ENCODE measurements at regions not wholly inside any gene's neighbourhood (a gene's known extent, or its start where the extent isn't known, plus 50 kb on each side); places are given as distances from the start of the nearest gene placed in this dataset.

DNA sequence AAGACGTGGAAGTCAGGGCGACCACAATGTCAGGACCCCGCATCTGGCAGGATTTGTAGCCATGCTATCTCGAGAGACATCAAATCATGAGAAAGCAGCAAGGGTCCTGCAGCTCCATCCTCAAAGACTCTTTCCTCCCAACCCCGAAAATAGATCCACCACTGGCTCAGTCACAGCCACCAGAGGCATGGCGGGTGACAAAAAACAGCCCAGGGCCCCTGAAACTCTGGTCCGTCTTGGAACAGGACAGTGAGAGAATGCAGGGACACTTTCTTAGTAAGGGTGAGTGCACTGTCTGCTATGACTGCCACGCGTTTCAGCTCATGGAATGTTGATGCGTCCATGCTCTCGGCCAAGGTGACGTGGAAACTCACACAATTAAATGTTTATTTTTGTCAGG is 220.9 kb downstream of the IRX2 start:
- Mint-ChIP-seq H3K4me1 (ENCODE audit: low read depth) (no peaks in the 10 kb centered on the region), H3K27me3 (ENCODE audit: low read depth) (no peaks in the 10 kb centered on the region), H3K4me3 (ENCODE audit: low read depth) (no peak overlapping the region), H3K27ac (no peak overlapping the region), H3K36me3 (ENCODE audit: low read depth) (no peaks in the 10 kb centered on the region), H3K9me3 (peaks cover 19% of the 10 kb centered on the region)
- intact Hi-C loops (cut with micrococcal nuclease), result no loop called here
- no peak for DNase-seq (ENCODE audit: low spot score)

DNA sequence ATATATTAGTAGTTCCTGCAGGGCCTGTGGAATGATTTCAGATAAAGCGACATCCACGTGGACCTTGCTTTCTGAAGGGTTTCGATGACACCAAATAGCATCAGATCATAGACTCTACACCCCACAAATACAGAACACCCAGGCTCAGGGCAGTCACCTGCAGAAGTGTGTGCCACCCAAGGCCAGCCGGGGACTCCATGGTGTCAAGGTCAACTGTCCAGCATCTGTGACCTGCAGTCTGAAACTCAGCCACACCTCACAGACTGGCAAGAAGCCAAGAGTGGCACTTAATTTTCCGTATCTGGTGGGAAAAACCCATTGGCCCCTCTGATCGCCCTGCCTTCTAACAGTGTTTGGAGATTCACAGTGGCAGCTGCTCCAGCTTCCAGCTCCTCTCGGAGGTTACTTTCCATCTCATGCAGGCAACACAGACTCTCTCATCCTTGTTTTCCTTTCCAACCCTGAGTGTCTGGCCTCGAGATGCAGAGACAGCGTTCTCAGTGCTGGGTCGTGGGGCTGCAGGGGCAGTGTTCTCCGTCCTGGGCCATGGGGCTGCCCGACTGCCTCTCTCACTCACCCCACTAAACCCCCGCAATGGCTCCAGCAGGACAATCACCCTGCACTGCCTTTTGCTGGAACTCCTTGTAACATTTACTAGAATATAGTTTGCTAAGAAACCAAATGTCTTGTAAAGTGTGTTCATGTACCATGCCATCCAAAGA is 221.9 kb downstream of the IRX2 start:
- no peak overlapping the region for H3K27ac Mint-ChIP-seq
- H3K9me3 Mint-ChIP-seq, result peaks cover 23% of the 10 kb centered on the region
- H3K27me3 Mint-ChIP-seq (ENCODE audit: low read depth), result no peaks in the 10 kb centered on the region
- intact Hi-C loops (cut with micrococcal nuclease), result no loop called here
- H3K36me3 Mint-ChIP-seq (ENCODE audit: low read depth), result no peaks in the 10 kb centered on the region
- no peaks in the 10 kb centered on the region for H3K4me1 Mint-ChIP-seq (ENCODE audit: low read depth)
- no peak overlapping the region for H3K4me3 Mint-ChIP-seq (ENCODE audit: low read depth)
- DNase-seq (ENCODE audit: low spot score), result no peak

DNA sequence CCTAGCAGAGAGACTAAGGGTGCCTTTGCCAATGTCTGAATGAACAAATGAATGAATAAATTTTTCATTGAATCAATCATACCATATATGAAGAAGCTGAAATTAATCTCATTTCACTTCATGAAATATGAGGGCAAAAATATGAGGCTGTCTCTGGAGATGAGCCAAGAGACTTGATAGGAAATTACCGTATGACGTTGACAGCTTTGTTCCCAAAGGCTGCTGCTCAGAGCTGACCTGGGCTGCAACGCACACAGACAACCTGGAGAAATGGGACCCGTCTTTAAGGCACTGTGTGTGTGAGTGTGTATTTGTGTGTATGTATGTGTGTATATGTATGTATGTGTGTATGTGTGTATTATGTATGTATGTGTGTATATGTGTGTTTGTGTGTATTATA is 226.1 kb downstream of the IRX2 start:
- H3K36me3 Mint-ChIP-seq (ENCODE audit: low read depth), result no peaks in the 10 kb centered on the region
- no peaks in the 10 kb centered on the region for H3K4me1 Mint-ChIP-seq (ENCODE audit: low read depth)
- H3K4me3 Mint-ChIP-seq (ENCODE audit: low read depth), result no peak overlapping the region
- H3K27me3 Mint-ChIP-seq (ENCODE audit: low read depth), result no peaks in the 10 kb centered on the region
- no peak for DNase-seq (ENCODE audit: low spot score)
- no peak overlapping the region for H3K27ac Mint-ChIP-seq
- H3K9me3 Mint-ChIP-seq, result peaks cover 16% of the 10 kb centered on the region
- intact Hi-C loops (cut with micrococcal nuclease), result no loop called here

DNA sequence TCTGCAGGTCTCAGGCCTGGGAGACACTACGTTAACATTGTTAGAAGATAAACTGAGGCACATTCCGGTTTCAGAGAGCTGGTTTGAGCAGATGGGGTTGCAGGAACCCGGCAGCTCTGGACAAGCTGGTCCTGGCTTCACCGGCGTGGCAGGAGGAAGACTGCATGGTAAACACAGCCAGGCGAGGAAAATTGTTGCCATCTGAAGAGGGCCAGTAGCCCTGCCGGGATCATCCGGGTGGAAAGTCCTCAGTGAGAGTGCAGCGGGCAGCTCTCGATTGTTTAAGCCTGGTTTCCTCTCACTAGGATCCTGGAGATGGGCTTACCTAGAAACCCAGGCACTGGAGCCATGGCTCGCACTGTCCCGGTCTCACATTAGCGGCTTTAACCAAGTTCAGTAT is 226.9 kb downstream of the IRX2 start:
- H3K27me3 Mint-ChIP-seq (ENCODE audit: low read depth), result no peaks in the 10 kb centered on the region
- DNase-seq (ENCODE audit: low spot score), result no peak
- intact Hi-C loops (cut with micrococcal nuclease), result no loop called here
- H3K36me3 Mint-ChIP-seq (ENCODE audit: low read depth), result no peaks in the 10 kb centered on the region
- no peaks in the 10 kb centered on the region for H3K4me1 Mint-ChIP-seq (ENCODE audit: low read depth)
- peaks cover 16% of the 10 kb centered on the region for H3K9me3 Mint-ChIP-seq
- H3K27ac Mint-ChIP-seq, result no peak overlapping the region
- H3K4me3 Mint-ChIP-seq (ENCODE audit: low read depth), result no peak overlapping the region

GRCh38 chr5:2523180-2523579 is 228.3 kb downstream of the IRX2 start:
- intact Hi-C loops (cut with micrococcal nuclease), result no loop called here
- DNase-seq (ENCODE audit: low spot score), result no peak
- H3K4me3 Mint-ChIP-seq (ENCODE audit: low read depth), result no peak overlapping the region

GRCh38 chr5:2522372-2522771 is 229.1 kb downstream of the IRX2 start:
- Mint-ChIP-seq H3K36me3 (ENCODE audit: low read depth) (no peaks in the 10 kb centered on the region), H3K27me3 (ENCODE audit: low read depth) (no peaks in the 10 kb centered on the region), H3K9me3 (peaks cover 16% of the 10 kb centered on the region), H3K4me1 (ENCODE audit: low read depth) (no peaks in the 10 kb centered on the region), H3K4me3 (ENCODE audit: low read depth) (no peak overlapping the region), H3K27ac (no peak overlapping the region)
- intact Hi-C loops (cut with micrococcal nuclease), result no loop called here
- DNase-seq (ENCODE audit: low spot score), result no peak

More at GRCh38 chr5:2523180-2523579, 228.3 kb downstream of the IRX2 start:
- Mint-ChIP-seq H3K27ac (no peak overlapping the region), H3K27me3 (ENCODE audit: low read depth) (no peaks in the 10 kb centered on the region), H3K4me1 (ENCODE audit: low read depth) (no peaks in the 10 kb centered on the region), H3K36me3 (ENCODE audit: low read depth) (no peaks in the 10 kb centered on the region), H3K9me3 (peaks cover 20% of the 10 kb centered on the region)

DNA sequence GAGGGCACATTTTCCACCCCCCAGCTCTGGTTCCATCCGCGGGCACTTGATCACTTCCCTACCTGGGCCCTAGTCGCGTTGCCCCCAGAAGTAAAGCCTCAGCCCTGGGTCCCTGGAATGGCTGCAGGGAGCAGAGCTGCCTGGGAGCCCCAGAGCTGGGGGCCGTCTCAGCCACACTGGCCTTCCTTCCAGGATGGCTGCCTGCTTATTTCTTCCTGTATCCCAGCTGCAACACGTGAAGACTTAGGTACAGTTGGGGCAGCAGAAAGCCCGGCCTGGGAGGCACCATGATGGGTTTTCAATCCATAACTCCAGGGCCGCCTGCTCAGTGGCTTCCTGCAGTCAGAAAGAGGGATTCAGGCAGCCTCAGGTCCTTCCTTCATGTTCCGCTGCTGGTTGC is 232.3 kb downstream of the IRX2 start:
- H3K4me1 Mint-ChIP-seq (ENCODE audit: low read depth), result no peaks in the 10 kb centered on the region
- H3K36me3 Mint-ChIP-seq (ENCODE audit: low read depth), result no peaks in the 10 kb centered on the region
- no peak for DNase-seq (ENCODE audit: low spot score)
- H3K27me3 Mint-ChIP-seq (ENCODE audit: low read depth), result no peaks in the 10 kb centered on the region
- H3K4me3 Mint-ChIP-seq (ENCODE audit: low read depth), result no peak overlapping the region
- intact Hi-C loops (cut with micrococcal nuclease), result no loop called here
- H3K27ac Mint-ChIP-seq, result no peak overlapping the region
- H3K9me3 Mint-ChIP-seq, result peaks cover 3% of the 10 kb centered on the region

DNA sequence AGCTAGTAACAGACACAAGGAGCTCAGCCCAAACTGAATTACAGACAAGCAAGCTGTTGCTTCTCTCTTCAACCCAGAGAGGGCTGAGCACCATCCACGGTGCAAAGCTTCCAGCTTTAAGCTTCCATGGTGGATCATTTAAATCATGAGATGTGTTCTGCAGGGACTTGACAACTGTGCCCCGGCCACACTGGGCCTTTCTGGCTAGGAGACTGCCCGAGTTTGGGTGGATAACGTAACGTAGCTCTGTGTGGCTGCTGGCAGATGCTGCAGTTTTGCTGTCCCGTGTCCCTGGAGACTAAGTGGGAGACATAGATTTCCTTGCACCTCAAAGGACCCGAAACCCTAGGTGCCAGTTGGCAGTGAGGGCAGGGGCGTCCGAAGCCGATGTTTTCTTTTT is 234.0 kb downstream of the IRX2 start:
- Mint-ChIP-seq H3K27ac (no peak overlapping the region), H3K36me3 (ENCODE audit: low read depth) (no peaks in the 10 kb centered on the region), H3K4me3 (ENCODE audit: low read depth) (no peak overlapping the region), H3K27me3 (ENCODE audit: low read depth) (no peaks in the 10 kb centered on the region), H3K4me1 (ENCODE audit: low read depth) (no peaks in the 10 kb centered on the region), H3K9me3 (peaks cover 3% of the 10 kb centered on the region)
- intact Hi-C loops (cut with micrococcal nuclease), result no loop called here
- no peak for DNase-seq (ENCODE audit: low spot score)

GRCh38 chr5:2515180-2515764 is 236.2 kb downstream of the IRX2 start:
- no peaks in the 10 kb centered on the region for H3K36me3 Mint-ChIP-seq (ENCODE audit: low read depth)
- no peaks in the 10 kb centered on the region for H3K27me3 Mint-ChIP-seq (ENCODE audit: low read depth)
- no peak for DNase-seq (ENCODE audit: low spot score)
- intact Hi-C loops (cut with micrococcal nuclease), result no loop called here
- H3K4me1 Mint-ChIP-seq (ENCODE audit: low read depth), result no peaks in the 10 kb centered on the region
- H3K27ac Mint-ChIP-seq, result no peak overlapping the region
- H3K4me3 Mint-ChIP-seq (ENCODE audit: low read depth), result no peak overlapping the region
- H3K9me3 Mint-ChIP-seq, result peaks cover 3% of the 10 kb centered on the region

GRCh38 chr5:2514484-2514883 is 237.0 kb downstream of the IRX2 start:
- H3K4me3 Mint-ChIP-seq (ENCODE audit: low read depth), result no peak overlapping the region
- no peak for DNase-seq (ENCODE audit: low spot score)
- no peaks in the 10 kb centered on the region for H3K4me1 Mint-ChIP-seq (ENCODE audit: low read depth)
- intact Hi-C loops (cut with micrococcal nuclease), result no loop called here
- H3K36me3 Mint-ChIP-seq (ENCODE audit: low read depth), result no peaks in the 10 kb centered on the region
- H3K9me3 Mint-ChIP-seq, result peaks cover 11% of the 10 kb centered on the region
- no peaks in the 10 kb centered on the region for H3K27me3 Mint-ChIP-seq (ENCODE audit: low read depth)
- H3K27ac Mint-ChIP-seq, result no peak overlapping the region

DNA sequence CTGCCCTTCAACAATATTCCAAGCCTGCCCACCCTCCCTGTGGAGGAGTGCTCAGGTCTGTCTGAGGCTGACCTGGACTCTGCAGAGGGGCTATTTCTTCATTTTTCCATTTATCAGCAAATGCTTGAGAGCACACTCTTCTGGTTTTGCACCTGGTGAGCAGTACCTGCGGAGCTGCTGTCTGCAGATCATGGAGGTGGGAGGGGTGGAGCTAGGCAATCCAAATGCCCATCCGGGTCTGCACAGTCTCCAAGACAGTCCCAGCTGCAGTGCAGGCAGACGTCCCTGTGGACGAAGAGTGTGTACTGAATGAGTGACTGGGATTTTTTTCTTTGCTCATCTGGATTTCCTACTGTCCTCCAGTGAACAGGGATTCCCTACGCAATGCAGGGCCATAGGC is 239.8 kb downstream of the IRX2 start:
- no peak overlapping the region for H3K27ac Mint-ChIP-seq
- H3K36me3 Mint-ChIP-seq (ENCODE audit: low read depth), result no peaks in the 10 kb centered on the region
- H3K27me3 Mint-ChIP-seq (ENCODE audit: low read depth), result no peaks in the 10 kb centered on the region
- H3K9me3 Mint-ChIP-seq, result peaks cover 12% of the 10 kb centered on the region
- no peak for DNase-seq (ENCODE audit: low spot score)
- intact Hi-C loops (cut with micrococcal nuclease), result no loop called here
- no peaks in the 10 kb centered on the region for H3K4me1 Mint-ChIP-seq (ENCODE audit: low read depth)
- no peak overlapping the region for H3K4me3 Mint-ChIP-seq (ENCODE audit: low read depth)

DNA sequence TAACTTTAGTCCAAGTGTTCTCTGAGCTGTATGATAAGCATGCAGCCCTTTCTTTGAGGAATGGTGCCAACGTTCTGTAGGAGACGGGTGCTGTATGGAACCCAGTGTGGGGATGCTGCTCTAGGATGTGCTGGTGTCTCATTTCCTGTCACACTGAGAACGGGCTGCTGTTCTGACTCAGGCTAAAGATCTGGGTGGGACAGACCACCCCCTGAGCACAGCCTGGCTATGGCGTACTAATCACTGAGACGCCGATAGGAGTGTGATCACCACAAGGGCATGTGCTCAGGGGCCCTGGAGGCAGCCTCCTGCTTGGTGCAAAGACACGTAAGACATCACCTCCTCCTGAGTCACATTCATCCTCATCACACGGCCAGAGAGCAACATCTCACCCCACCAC is 240.4 kb downstream of the IRX2 start:
- Mint-ChIP-seq H3K4me1 (ENCODE audit: low read depth) (no peaks in the 10 kb centered on the region), H3K36me3 (ENCODE audit: low read depth) (no peaks in the 10 kb centered on the region), H3K4me3 (ENCODE audit: low read depth) (no peak overlapping the region), H3K27me3 (ENCODE audit: low read depth) (no peaks in the 10 kb centered on the region), H3K27ac (no peak overlapping the region), H3K9me3 (peaks cover 12% of the 10 kb centered on the region)
- DNase-seq (ENCODE audit: low spot score), result no peak
- intact Hi-C loops (cut with micrococcal nuclease), result no loop called here

DNA sequence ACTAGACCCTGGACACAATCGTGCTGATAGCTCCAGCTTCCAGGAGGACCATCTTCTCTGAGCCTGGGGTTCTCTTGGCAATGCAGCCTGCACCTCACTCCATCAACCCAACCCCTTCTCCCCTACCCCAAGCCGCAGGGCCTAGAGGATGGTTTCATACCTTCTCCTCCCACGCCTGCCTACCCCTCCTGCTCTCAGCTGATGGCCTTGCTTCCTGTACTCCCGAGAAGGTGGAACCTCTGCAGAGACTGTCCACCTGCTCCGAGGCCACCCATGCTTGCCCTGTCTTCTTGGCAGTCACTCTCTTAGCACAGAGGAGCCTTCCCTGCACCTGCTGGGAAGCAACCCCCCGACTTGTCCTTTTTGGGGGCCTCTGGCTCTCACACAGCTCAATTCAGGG is 241.9 kb downstream of the IRX2 start:
- Mint-ChIP-seq H3K4me3 (ENCODE audit: low read depth) (no peak overlapping the region), H3K36me3 (ENCODE audit: low read depth) (no peaks in the 10 kb centered on the region), H3K9me3 (peaks cover 16% of the 10 kb centered on the region), H3K27me3 (ENCODE audit: low read depth) (no peaks in the 10 kb centered on the region), H3K27ac (no peak overlapping the region), H3K4me1 (ENCODE audit: low read depth) (no peaks in the 10 kb centered on the region)
- intact Hi-C loops (cut with micrococcal nuclease), result no loop called here
- no peak for DNase-seq (ENCODE audit: low spot score)

All from activated T-helper 2 cell treated with anti-CD3 and anti-CD28 coated beads, Interferon-gamma antibody, Interleukin-2, Interleukin-4, amounts not matched to agents 10 μg/mL and 5 μg/mL and 100 μg/mL, durations not matched to agents 14 hours and 24 hours and 36 hours (primary cell).